SK-N-SH (cell line): ENCODE measurements at regions not wholly inside any gene's neighbourhood (a gene's known extent, or its start where the extent isn't known, plus 50 kb on each side); places are given as distances from the start of the nearest gene placed in this dataset.

ENCODE experiments used
- CTCF ChIA-PET: fragments of 300-600, 350-600 bp; formaldehyde crosslinking; extraction: SDS; loops from one replicate; lab custom pipeline; 2021; lab: Yijun Ruan, JAX
- POLR2A ChIA-PET: fragments of 350-600 bp; sonication (Branson Sonifier 250); formaldehyde crosslinking; extraction: SDS; loops from one replicate; lab custom pipeline; 2020; ENCODE audit warnings: antibody characterized with exemption, inconsistent platforms; lab: Yijun Ruan, JAX
- DNase-seq: peaks from one replicate; pipeline ENCODE4 v3.0.0; 2012
- H2AFZ ChIP-seq: fragments of 200-600 bp; sonication (generic); 2 replicates; pipeline ENCODE4 v1.8.1; 2016; ENCODE audit warnings: antibody characterized with exemption, mild to moderate bottlenecking, low read depth
- H3F3A ChIP-seq: fragments of 200-600 bp; sonication (generic); replicated peaks from 2 replicates; pipeline ENCODE3; 2016; ENCODE audit warnings: antibody characterized with exemption, mild to moderate bottlenecking; ENCODE audit not compliant: insufficient read depth
- H3K27ac ChIP-seq, 2 experiments: fragments of 200-500 bp in 1 of 2; fragments of 200-600 bp in 1 of 2; sonication (Bioruptor generic) in 1 of 2; sonication (generic), shearing (Covaris generic) in 1 of 2; 2 replicates each; pipeline versions ENCODE4 v1.5.1 to v1.6.1; 2014 to 2016; ENCODE audit warnings: low read depth in 2 of 2, inconsistent platforms in 1 of 2, low read length in 1 of 2, mild to moderate bottlenecking in 1 of 2, mixed read lengths in 1 of 2
- H3K27me3 ChIP-seq: fragments of 200-600 bp; sonication (generic), shearing (Covaris generic); 2 replicates; pipeline ENCODE4 v1.6.1; 2016; ENCODE audit warnings: mixed run types; ENCODE audit not compliant: insufficient read depth
- H3K36me3 ChIP-seq, 2 experiments: fragments of 200-500 bp in 1 of 2; fragments of 200-600 bp in 1 of 2; sonication (Bioruptor generic) in 1 of 2; sonication (generic) in 1 of 2; replicated peaks in 1 of 2; 2 replicates each; pipeline versions ENCODE3 to v1.5.1; 2014 to 2016; ENCODE audit warnings: low read length in 1 of 2, mild to moderate bottlenecking in 1 of 2; ENCODE audit not compliant: insufficient read depth in 2 of 2, control insufficient read depth in 1 of 2
- H3K4me1 ChIP-seq, 2 experiments: fragments of 200-500 bp in 1 of 2; fragments of 200-600 bp in 1 of 2; sonication (Bioruptor generic) in 1 of 2; sonication (generic), shearing (Covaris generic) in 1 of 2; 2 replicates each; pipeline versions ENCODE4 v1.5.1 to v1.6.1; 2014 to 2016; ENCODE audit warnings: low read depth in 1 of 2, low read length in 1 of 2, mixed run types in 1 of 2; ENCODE audit not compliant: insufficient read depth in 2 of 2, control insufficient read depth in 1 of 2
- H3K4me2 ChIP-seq: fragments of 200-600 bp; sonication (generic), shearing (Covaris generic); 2 replicates; pipeline ENCODE4 v1.6.1; 2017; ENCODE audit warnings: mixed run types
- H3K4me3 ChIP-seq, 2 experiments: fragments of 200-500 bp in 1 of 2; fragments of 200-600 bp in 1 of 2; sonication (Bioruptor generic) in 1 of 2; sonication (generic), shearing (Covaris generic) in 1 of 2; 2 replicates each; pipeline versions ENCODE4 v1.5.1 to v1.8.1; 2014 to 2016; ENCODE audit warnings: low read depth in 2 of 2, inconsistent platforms in 1 of 2, low read length in 1 of 2, mild to moderate bottlenecking in 1 of 2, mixed read lengths in 1 of 2, moderate library complexity in 1 of 2
- H3K79me2 ChIP-seq: fragments of 200-600 bp; sonication (generic); 2 replicates; pipeline ENCODE4 v1.8.1; 2017; ENCODE audit warnings: mild to moderate bottlenecking; ENCODE audit not compliant: insufficient read depth
- H3K9ac ChIP-seq: fragments of 200-600 bp; sonication (generic); 2 replicates; pipeline ENCODE4 v1.6.1; 2017; ENCODE audit warnings: mixed run types
- H3K9me2 ChIP-seq: fragments of 200-600 bp; sonication (generic); 2 replicates; pipeline ENCODE4 v1.6.1; 2017; ENCODE audit warnings: mixed run types
- H3K9me3 ChIP-seq: fragments of 200-600 bp; sonication (generic); 2 replicates; pipeline ENCODE4 v1.6.1; 2017; ENCODE audit warnings: mixed run types, mild to moderate bottlenecking, moderate library complexity
- H4K20me1 ChIP-seq: fragments of 200-600 bp; sonication (generic); 2 replicates; pipeline ENCODE4 v1.6.1; 2017; ENCODE audit warnings: mild to moderate bottlenecking, mixed run types; ENCODE audit not compliant: insufficient read depth
- ELF1 ChIP-seq: IDR thresholded peaks from 2 replicates; pipeline ENCODE4 v1.4.0; 2012
- EZH2phosphoT487 ChIP-seq: fragments of 200-600 bp; sonication (generic); IDR thresholded peaks from 2 replicates; pipeline ENCODE4 v1.6.1; 2017; ENCODE audit warnings: low read depth, mixed run types, mild to moderate bottlenecking, antibody characterized with exemption, moderate library complexity, borderline replicate concordance
- FOXJ3 ChIP-seq: sonication (generic); formaldehyde crosslinking; IDR thresholded peaks from 2 replicates; pipeline ENCODE4 v1.5.1; 2020; ENCODE audit warnings: mild to moderate bottlenecking, missing genetic modification reagents
- FOXM1 ChIP-seq: IDR thresholded peaks from 2 replicates; pipeline ENCODE4 v1.4.0; 2012; ENCODE audit warnings: low read depth, mild to moderate bottlenecking
- GABPA ChIP-seq: IDR thresholded peaks from 2 replicates; pipeline ENCODE4 v1.4.0; 2012; ENCODE audit warnings: low read depth, mild to moderate bottlenecking
- MEF2A ChIP-seq: IDR thresholded peaks from 2 replicates; pipeline ENCODE4 v1.4.0; 2012; ENCODE audit warnings: low read depth, borderline replicate concordance
- MXI1 ChIP-seq: IDR thresholded peaks from 2 replicates; pipeline ENCODE4 v1.6.1; 2012; ENCODE audit warnings: mild to moderate bottlenecking, low read depth, low read length, improper control_type of control experiment
- NFIC ChIP-seq: IDR thresholded peaks from 2 replicates; pipeline ENCODE4 v1.4.0; 2012; ENCODE audit warnings: borderline replicate concordance
- POLR2AphosphoS5 ChIP-seq: IDR thresholded peaks from 2 replicates; pipeline ENCODE4 v1.6.1; 2012; ENCODE audit warnings: low read depth, low read length
- RAD21 ChIP-seq: IDR thresholded peaks from 2 replicates; pipeline ENCODE4 v1.6.1; 2012; ENCODE audit warnings: mild to moderate bottlenecking, low read length
- RXRA ChIP-seq: IDR thresholded peaks from 2 replicates; pipeline ENCODE4 v1.4.0; 2012; ENCODE audit warnings: low read depth, mild to moderate bottlenecking, borderline replicate concordance
- TAF1 ChIP-seq: IDR thresholded peaks from 2 replicates; pipeline ENCODE4 v1.6.1; 2012; ENCODE audit warnings: low read depth, mild to moderate bottlenecking, low read length, moderate library complexity, borderline replicate concordance
- TCF12 ChIP-seq: IDR thresholded peaks from 2 replicates; pipeline ENCODE4 v1.4.0; 2012
- YY1 ChIP-seq: IDR thresholded peaks from 2 replicates; pipeline ENCODE4 v1.4.0; 2012; ENCODE audit warnings: low read depth, mild to moderate bottlenecking
- WGBS: methylation state at CpG from one replicate; pipeline ENCODE4 v1.1.6; 2017; ENCODE audit warnings: low lambda C conversion rate; 5-methylcytosine and 5-hydroxymethylcytosine counted together
- TF ChIP-seq, protein P1 (sequence below): fragments of 200-600 bp; sonication (generic); IDR thresholded peaks from 2 replicates; pipeline ENCODE4 v1.6.1; 2017; ENCODE audit warnings: antibody characterized with exemption, mild to moderate bottlenecking, moderate library complexity
- TF ChIP-seq, protein P2 (sequence below): IDR thresholded peaks from 2 replicates; pipeline ENCODE4 v1.4.0; 2012; ENCODE audit warnings: low read depth, borderline replicate concordance
- TF ChIP-seq, protein P3 (sequence below): IDR thresholded peaks from 2 replicates; pipeline ENCODE4 v1.6.1; 2012; ENCODE audit warnings: mild to moderate bottlenecking, low read depth, low read length, moderate library complexity

DNA sequence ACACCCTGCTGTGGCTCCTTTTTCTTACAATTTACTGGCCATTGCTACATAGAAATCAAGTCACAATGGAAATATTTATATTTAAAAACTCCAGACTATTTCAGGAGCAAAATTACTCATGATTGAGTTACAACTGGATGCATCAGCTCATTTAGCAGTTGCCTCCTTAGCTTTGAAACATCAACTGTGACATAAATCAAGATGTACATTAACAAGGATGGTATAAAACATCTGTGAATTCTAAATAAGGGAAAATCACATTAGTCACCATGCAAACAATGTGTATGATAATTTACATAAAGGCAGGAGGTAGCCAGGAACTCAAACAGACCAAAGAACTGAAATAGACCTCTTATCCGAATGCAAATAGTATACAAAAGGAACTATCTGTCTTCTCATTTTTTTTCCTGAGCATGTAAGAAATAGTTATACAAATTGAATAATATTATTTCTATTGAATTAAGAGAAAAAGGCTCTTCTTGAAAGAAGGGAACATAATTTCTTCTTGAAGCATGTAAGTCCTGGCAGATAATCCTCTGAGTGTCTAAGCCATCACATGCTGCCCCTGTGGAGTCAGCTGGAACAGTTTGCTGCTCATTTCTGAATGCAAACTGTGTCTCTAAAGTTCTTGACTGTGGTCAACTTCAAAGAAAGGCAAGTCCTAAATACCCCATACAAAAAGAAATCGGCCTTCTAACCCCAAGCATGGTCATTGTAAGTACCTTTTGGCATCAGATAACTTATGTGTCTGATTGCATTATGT lies 151.2 kb downstream of the NAA11 start:
- no peaks in the 10 kb centered on the region for H3K79me2 ChIP-seq
- ChIA-PET POLR2A (no interaction called here), CTCF (interaction anchor here (1.2 kb wide), 1 partner anchor 37 kb away, joined by 4 read pairs; no protein-coding TSS in a partner anchor)
- H3K27ac ChIP-seq: no peak overlapping the region
- no peaks in the 10 kb centered on the region for H3K9me2 ChIP-seq
- H3K9me3 ChIP-seq: no peaks in the 10 kb centered on the region
- no peak overlapping the region for H3K9ac ChIP-seq
- no peaks in the 10 kb centered on the region; a peak in 1 of 4 replicates for H3K4me1 ChIP-seq
- no peaks in the 10 kb centered on the region for H3K27me3 ChIP-seq
- WGBS: 32% methylated on average over 2 of the region's 2 CpGs
- no peak overlapping the region for H3K4me3 ChIP-seq
- no peak overlapping the region for H2AFZ ChIP-seq
- TF ChIP-seq ELF1 (no peak), POLR2AphosphoS5 (no peak)
- TF ChIP-seq, protein P1, sequence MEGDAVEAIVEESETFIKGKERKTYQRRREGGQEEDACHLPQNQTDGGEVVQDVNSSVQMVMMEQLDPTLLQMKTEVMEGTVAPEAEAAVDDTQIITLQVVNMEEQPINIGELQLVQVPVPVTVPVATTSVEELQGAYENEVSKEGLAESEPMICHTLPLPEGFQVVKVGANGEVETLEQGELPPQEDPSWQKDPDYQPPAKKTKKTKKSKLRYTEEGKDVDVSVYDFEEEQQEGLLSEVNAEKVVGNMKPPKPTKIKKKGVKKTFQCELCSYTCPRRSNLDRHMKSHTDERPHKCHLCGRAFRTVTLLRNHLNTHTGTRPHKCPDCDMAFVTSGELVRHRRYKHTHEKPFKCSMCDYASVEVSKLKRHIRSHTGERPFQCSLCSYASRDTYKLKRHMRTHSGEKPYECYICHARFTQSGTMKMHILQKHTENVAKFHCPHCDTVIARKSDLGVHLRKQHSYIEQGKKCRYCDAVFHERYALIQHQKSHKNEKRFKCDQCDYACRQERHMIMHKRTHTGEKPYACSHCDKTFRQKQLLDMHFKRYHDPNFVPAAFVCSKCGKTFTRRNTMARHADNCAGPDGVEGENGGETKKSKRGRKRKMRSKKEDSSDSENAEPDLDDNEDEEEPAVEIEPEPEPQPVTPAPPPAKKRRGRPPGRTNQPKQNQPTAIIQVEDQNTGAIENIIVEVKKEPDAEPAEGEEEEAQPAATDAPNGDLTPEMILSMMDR: no peak
- H3F3A ChIP-seq: no peaks in the 10 kb centered on the region
- H4K20me1 ChIP-seq: no peaks in the 10 kb centered on the region
- no peaks in the 10 kb centered on the region for H3K36me3 ChIP-seq
- DNase-seq: no peak
- no peak overlapping the region for H3K4me2 ChIP-seq

DNA sequence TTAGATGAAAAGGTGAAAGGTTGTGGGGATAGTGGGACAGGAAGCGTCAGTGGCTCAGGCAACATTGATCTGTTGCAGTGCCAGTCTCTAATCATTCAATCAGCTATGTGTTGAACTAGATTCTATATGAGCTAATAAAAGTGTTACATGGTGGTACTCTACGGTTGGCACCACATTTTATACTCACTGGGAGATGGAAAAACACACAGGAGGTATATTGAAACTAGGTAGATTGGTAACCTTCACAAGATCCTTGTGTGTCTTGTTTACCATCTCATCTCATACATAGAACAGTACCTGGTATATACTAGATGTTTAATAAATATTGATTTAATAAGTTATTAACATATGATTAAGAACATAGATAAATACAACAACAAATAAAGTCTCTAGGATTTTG lies 152.7 kb downstream of the NAA11 start:
- no peak for DNase-seq
- no peaks in the 10 kb centered on the region for H4K20me1 ChIP-seq
- H3K4me3 ChIP-seq: no peak overlapping the region
- no peak overlapping the region for H3K27ac ChIP-seq
- no peak overlapping the region for H3K4me2 ChIP-seq
- no peaks in the 10 kb centered on the region for H3K9me2 ChIP-seq
- POLR2A ChIA-PET: no interaction called here
- no peaks in the 10 kb centered on the region for H3K9me3 ChIP-seq
- H3K27me3 ChIP-seq: no peaks in the 10 kb centered on the region
- H3K36me3 ChIP-seq: no peaks in the 10 kb centered on the region
- H2AFZ ChIP-seq: no peak overlapping the region
- no peaks in the 10 kb centered on the region for H3K4me1 ChIP-seq
- no peaks in the 10 kb centered on the region for H3K79me2 ChIP-seq
- no peaks in the 10 kb centered on the region for H3F3A ChIP-seq
- 26% methylated on average over 2 of the region's 2 CpGs for WGBS
- CTCF ChIA-PET: no interaction called here
- no peak overlapping the region for H3K9ac ChIP-seq
- TF ChIP-seq RXRA (no peak), TAF1 (no peak), NFIC (no peak), EZH2phosphoT487 (no peak), POLR2AphosphoS5 (no peak), TCF12 (no peak), RAD21 (no peak), YY1 (no peak), MEF2A (no peak), FOXM1 (no peak), FOXJ3 (CRISPR knock-in tag) (no peak), MXI1 (no peak), GABPA (no peak)
- TF ChIP-seq, protein P2, sequence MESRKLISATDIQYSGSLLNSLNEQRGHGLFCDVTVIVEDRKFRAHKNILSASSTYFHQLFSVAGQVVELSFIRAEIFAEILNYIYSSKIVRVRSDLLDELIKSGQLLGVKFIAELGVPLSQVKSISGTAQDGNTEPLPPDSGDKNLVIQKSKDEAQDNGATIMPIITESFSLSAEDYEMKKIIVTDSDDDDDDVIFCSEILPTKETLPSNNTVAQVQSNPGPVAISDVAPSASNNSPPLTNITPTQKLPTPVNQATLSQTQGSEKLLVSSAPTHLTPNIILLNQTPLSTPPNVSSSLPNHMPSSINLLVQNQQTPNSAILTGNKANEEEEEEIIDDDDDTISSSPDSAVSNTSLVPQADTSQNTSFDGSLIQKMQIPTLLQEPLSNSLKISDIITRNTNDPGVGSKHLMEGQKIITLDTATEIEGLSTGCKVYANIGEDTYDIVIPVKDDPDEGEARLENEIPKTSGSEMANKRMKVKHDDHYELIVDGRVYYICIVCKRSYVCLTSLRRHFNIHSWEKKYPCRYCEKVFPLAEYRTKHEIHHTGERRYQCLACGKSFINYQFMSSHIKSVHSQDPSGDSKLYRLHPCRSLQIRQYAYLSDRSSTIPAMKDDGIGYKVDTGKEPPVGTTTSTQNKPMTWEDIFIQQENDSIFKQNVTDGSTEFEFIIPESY: no peak
- TF ChIP-seq, protein P1: no peak
- TF ChIP-seq, protein P3, sequence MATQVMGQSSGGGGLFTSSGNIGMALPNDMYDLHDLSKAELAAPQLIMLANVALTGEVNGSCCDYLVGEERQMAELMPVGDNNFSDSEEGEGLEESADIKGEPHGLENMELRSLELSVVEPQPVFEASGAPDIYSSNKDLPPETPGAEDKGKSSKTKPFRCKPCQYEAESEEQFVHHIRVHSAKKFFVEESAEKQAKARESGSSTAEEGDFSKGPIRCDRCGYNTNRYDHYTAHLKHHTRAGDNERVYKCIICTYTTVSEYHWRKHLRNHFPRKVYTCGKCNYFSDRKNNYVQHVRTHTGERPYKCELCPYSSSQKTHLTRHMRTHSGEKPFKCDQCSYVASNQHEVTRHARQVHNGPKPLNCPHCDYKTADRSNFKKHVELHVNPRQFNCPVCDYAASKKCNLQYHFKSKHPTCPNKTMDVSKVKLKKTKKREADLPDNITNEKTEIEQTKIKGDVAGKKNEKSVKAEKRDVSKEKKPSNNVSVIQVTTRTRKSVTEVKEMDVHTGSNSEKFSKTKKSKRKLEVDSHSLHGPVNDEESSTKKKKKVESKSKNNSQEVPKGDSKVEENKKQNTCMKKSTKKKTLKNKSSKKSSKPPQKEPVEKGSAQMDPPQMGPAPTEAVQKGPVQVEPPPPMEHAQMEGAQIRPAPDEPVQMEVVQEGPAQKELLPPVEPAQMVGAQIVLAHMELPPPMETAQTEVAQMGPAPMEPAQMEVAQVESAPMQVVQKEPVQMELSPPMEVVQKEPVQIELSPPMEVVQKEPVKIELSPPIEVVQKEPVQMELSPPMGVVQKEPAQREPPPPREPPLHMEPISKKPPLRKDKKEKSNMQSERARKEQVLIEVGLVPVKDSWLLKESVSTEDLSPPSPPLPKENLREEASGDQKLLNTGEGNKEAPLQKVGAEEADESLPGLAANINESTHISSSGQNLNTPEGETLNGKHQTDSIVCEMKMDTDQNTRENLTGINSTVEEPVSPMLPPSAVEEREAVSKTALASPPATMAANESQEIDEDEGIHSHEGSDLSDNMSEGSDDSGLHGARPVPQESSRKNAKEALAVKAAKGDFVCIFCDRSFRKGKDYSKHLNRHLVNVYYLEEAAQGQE: no peak
